GM18907 (cell line): ENCODE measurements at regions not wholly inside any gene's neighbourhood (a gene's known extent, or its start where the extent isn't known, plus 50 kb on each side); places are given as distances from the start of the nearest gene placed in this dataset.
"Not testable (repeated sequence)": the region's sequence is repeated elsewhere in the genome, so short reads cannot be mapped to it uniquely, and the experiment has no call there.

Source experiments
- ATAC-seq: cut with Tn5 transposase; IDR thresholded peaks from one replicate; pipeline ENCODE4 v1.9.1; 2021; ENCODE audit warnings: mild to moderate bottlenecking, moderate library complexity; ENCODE audit not compliant: unreplicated experiment

DNA sequence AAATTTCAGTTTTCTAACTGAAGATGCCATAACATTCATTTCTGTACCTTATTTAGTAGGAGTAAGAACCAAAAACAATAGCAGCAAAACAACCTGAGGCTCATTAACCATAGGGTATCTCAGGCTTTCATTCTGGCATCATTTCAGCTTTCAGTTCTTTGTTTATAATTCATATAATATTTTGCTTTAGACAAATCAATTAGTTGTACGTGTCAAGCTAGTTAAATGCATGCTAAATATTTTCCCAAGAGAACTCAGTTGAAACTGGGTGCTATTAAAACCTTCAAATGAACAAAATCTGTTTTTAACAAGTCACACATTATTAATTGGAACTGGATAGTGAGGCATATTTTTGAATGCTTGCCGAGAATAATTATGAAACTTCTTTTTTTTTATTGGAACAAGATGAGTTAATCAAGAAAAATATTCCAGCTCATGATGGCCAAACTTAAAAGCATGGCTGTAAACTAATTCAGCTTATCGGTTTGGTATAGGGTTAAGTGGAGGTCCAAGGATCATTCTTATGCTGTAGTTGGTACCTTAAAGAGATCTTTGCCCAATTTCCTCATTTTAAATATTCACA, 442.7 kb downstream of the BTG1 start:
- ATAC-seq, result no peak

DNA sequence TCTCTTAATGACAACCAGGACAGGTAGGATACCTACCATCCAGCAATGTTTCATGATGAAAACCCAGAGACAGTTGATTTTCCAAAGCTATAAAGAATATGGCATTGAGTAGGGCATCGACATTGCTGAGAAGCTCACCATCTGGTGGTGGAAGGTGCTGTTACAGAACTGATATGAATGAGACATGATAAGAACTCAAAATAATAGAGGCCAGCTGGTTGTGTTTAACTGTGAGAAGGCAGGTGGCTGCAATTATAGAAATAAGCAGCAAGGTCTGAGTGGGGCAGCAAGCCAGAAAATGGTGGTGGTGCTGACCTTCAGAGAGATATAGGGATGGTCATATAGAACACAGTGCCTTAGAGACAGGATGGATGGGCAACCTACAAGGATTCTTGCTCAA, 449.7 kb downstream of the BTG1 start:
- no peak for ATAC-seq

DNA sequence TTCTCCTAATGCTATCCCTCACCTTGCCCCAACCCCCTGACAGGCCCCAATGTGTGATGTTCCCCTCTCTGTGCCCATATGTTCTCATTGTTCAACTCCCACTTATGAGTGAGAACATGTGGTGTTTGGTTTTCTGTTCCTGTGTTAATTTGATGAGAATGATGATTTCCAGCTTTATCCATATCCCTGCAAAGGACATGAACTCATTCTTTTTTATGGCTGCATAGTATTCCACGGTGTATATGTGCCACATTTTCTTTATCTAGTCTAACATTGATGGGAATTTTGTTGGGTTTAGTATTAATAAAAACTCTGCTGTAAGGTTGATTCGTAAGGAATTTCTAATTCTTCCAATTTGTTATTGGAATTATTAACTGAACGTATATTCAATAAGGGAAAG, 450.2 kb downstream of the BTG1 start:
- not testable (repeated sequence) for ATAC-seq

DNA sequence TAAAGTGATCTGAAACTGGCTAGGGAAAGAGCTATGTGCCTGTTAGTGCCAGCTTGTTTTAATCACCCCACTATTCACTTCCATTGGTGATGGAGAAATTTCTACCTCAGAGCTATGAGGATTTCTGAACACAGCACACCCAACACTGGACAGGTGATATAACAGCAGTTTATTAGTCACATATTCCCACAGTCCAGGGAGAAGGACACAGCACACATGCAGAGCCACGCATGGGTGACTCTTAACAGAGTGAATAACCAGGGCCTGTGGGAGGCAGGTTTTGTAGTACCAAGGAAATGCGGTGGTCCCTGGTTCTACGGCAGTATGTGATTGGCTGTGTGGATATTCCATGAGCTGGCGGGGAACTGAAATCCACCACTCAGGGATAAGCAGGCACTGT, 455.1 kb downstream of the BTG1 start:
- ATAC-seq, result no peak

DNA sequence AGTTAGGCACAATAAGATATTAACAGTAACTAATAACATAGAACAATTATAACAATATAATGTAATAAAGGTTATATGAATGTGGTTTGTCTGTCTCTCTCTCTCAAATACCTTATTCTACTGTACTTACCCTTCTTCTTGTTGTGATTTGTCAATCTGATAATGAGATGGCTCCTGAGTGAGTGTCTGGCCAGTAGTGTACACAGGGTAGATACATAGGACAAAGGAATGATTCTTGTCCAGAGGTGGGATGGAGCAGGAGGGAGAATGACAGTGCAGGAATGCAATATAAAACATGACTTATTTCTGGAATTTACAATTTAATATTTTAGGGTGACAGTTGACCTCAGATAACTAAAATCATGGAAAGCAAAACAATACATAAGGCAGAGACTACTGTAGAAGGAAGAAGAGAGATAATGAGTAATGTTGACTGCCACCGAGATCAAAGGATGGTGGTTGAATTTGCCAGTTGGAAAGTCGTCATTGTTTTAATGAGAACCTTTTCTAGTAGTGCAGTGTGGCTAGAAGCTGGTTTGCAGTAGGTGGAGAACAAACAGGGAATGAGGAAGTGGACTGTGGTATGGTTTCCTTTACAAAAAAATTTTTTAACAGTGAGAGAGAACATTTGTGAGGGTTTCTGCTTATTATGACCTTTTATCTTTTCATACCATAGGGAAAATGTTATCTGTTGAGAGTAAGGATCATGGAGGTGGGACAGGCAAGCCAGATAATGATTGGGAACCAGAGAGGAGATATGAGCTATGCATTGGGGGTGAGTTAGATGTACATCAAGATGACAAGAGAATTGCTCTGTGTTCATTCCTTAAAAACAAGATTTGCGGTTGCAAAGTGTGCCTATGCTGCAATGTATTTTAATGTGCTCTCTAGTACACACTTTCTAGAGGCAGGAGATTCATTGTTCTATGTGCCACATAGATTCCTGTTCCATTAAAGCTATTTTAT, 458.3 kb downstream of the BTG1 start:
- ATAC-seq, result no peak

- ATAC-seq, result no peak
Observed at GRCh38 chr12:91685917-91686316, 459.7 kb downstream of the BTG1 start.

GRCh38 chr12:91681751-91682150, 463.9 kb downstream of the BTG1 start:
- no peak for ATAC-seq

DNA sequence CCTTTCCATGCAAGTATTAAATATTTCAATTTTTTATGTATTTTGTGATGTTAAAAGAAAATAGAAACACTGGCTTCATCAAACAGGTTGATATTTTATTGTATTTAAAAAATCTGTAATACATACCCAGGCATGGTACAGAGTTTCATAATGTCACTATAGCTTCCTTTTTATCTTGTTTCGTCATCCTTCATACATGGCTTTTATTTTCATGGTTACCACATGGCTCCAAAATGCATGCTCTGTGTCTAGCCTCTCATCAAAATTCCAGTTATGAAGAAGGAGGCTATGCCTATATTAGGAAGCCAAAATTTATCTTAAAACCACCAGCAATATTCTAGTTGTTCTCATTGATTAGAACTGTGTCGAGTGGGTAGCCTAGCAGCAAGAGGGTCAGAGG, 464.8 kb downstream of the BTG1 start:
- no peak for ATAC-seq

DNA sequence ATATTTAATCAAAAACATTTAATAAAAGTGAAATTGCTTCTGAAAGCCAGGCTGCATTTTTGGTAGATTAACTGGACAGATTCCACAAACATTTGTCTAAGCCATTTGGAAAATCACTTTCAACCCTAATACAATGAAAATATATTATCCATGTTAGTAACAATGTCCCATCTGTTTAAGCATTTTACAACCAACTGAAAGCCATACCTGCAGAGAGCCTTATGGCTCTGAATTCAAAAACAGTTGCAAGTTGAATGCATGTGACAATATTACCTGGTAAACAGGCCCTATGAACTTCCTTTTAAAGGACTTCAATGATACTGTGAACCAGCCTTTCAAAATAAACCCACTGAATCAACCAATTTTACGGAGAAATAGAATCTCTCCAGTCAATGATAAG, 468.1 kb downstream of the BTG1 start:
- ATAC-seq, result no peak

- no peak for ATAC-seq
Observed at GRCh38 chr12:91675401-91675800, 470.2 kb downstream of the BTG1 start.

GRCh38 chr12:91672130-91672529, 473.5 kb downstream of the BTG1 start:
- ATAC-seq, result no peak

- no peak for ATAC-seq
Observed at GRCh38 chr12:91667694-91668093, 478.0 kb downstream of the BTG1 start.

GRCh38 chr12:91663744-91664143, 481.1 kb upstream of the DCN start:
- no peak for ATAC-seq

GRCh38 chr12:91663310-91663709, 480.7 kb upstream of the DCN start:
- ATAC-seq, result no peak

DNA sequence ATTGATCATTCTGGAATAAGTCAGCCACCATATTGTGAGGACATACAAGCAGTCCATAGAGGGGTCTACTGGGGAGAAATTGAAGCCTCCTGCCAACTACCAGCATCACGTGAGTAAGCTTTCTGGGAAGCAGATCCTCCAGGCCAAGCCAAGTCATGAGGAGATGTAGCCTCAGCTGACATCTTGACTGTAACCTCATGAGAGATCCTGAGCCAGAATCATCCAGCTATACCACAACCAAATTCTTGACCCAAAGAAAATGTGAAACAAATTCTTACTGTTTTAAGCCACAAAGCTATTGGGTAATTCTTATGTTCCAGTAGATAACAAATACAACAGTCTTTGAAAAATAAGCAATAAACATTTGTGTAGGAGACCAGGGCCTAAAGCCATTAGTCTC, 479.4 kb upstream of the DCN start:
- no peak for ATAC-seq

- ATAC-seq, result no peak
Observed at GRCh38 chr12:91657032-91657431, 474.4 kb upstream of the DCN start.

DNA sequence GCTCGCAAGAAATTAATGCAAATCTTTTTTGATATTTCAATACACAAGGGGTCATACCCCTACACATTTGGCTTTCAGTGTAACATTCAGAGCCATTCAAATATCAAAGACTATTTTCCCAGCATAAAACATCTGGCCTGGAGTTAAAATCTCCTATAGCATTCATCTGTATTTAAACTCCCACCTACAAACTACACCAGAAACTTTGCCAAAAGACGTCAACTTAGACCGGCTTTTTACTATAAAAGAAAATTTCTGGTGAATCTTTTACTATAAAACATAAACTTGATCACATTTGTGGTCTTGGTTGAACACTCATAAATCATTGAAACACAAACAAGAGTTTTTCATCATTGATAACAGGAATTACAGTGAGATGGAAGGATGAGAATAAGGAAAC, 473.3 kb upstream of the DCN start:
- ATAC-seq, result no peak

GRCh38 chr12:91654087-91654486, 471.5 kb upstream of the DCN start:
- no peak for ATAC-seq

DNA sequence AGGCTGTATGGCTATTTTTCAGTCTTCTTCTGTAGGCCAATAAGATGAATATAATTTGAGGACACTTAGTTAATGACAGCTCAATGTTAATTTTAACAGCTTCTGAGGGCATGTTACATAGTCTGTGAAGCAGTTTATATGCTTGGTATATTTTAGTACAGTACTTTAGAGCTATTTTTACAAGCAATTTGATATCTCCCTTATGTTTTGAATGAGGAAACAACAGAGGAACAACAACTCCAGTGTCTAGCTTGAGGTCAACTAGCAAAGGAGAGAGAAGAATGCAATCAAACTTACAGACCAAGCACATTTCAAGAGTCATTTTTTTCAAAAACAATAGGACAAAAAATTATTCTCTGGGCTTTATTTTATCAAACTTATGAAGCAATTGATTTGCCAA, 469.1 kb upstream of the DCN start:
- no peak for ATAC-seq

- ATAC-seq, result no peak
Observed at GRCh38 chr12:91643763-91644162, 461.1 kb upstream of the DCN start.

DNA sequence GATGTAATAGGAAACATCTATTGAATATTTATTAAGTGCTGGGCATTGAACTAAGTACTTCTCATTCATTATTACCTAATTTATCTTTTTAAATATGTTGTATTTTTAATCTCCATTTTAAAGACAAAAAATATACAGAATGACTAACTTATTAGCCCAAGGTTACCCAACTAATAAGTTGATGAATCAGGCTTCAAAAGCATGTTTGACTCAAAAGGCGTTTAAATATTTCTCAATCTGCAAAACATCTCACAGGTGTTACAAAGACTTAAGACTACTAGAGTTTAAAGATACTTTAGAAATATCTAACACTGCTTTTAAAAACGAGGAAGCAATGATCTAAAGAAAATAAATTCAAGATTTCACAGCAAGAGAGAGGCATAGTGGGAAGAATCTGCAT, 457.4 kb upstream of the DCN start:
- no peak for ATAC-seq

DNA sequence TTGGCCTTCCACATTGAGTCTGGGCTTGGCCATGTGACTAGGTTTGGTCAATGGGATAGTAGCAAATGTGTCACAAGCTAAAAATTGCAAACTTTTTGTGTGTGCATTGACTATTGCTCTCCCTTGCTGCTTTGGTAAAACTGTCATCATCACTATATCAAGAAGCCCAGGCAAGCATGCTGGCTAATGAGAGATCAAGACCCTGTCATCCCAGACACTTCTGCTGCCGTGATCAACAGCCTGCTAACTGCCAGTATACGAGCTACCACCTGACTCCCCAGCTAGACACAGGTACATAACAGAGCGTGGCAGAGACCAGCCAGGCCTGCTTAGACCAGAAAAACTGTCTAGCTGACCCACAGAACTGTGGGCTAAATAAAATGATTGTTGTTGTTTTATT, 456.7 kb upstream of the DCN start:
- ATAC-seq, result no peak
